ENCODE measurements at regions not wholly inside any gene's neighbourhood (a gene's known extent, or its start where the extent isn't known, plus 50 kb on each side); places are given as distances from the start of the nearest gene placed in this dataset.

- Histone ChIP-seq H3K4me2 (peak overlapping the region; percentile 47), H3K27ac (no peak overlapping the region), H3K9ac (no peak overlapping the region), H3K4me1 (peaks cover 6% of the 10 kb centered on the region), H4K20me1 (no peaks in the 10 kb centered on the region), H3K36me3 (no peaks in the 10 kb centered on the region), H3K4me3 (no peak overlapping the region), H3K9me3 (no peaks in the 10 kb centered on the region), H3K27me3 (no peaks in the 10 kb centered on the region)
- TF ChIP-seq Cebpa-rat (IDR thresholded peaks at IDR 0.05) = no peak
Observed at GRCh38 chr16:64892835-64893785, 228.8 kb downstream of the CDH11 start.

GRCh38 chr16:64889446-64889845 is 232.4 kb downstream of the CDH11 start:
- TF ChIP-seq Cebpa-rat (IDR thresholded peaks at IDR 0.05) = no peak
- no peak overlapping the region for H3K4me3 ChIP-seq

GRCh38 chr16:64887651-64888050 is 234.2 kb downstream of the CDH11 start:
- Histone ChIP-seq H3K27me3 (no peaks in the 10 kb centered on the region), H3K4me2 (no peak overlapping the region), H4K20me1 (no peaks in the 10 kb centered on the region), H3K9me3 (no peaks in the 10 kb centered on the region), H3K9ac (no peak overlapping the region), H3K4me1 (no peaks in the 10 kb centered on the region), H3K4me3 (no peak overlapping the region), H3K36me3 (no peaks in the 10 kb centered on the region), H3K27ac (no peak overlapping the region)
- TF ChIP-seq Cebpa-rat (IDR thresholded peaks at IDR 0.05) = no peak

More at GRCh38 chr16:64889446-64889845, 232.4 kb downstream of the CDH11 start:
- Histone ChIP-seq H4K20me1 (no peaks in the 10 kb centered on the region), H3K4me2 (no peak overlapping the region), H3K4me1 (peaks cover 6% of the 10 kb centered on the region), H3K9me3 (no peaks in the 10 kb centered on the region), H3K27me3 (no peaks in the 10 kb centered on the region), H3K36me3 (no peaks in the 10 kb centered on the region), H3K27ac (no peak overlapping the region), H3K9ac (no peak overlapping the region)

GRCh38 chr16:64882078-64882784 is 239.6 kb downstream of the CDH11 start:
- no peaks in the 10 kb centered on the region for H3K36me3 ChIP-seq
- no peak overlapping the region for H3K4me2 ChIP-seq
- H3K27ac ChIP-seq = no peak overlapping the region
- no peaks in the 10 kb centered on the region for H4K20me1 ChIP-seq
- H3K4me3 ChIP-seq = no peak overlapping the region
- H3K9me3 ChIP-seq = no peaks in the 10 kb centered on the region
- H3K27me3 ChIP-seq = no peaks in the 10 kb centered on the region
- no peaks in the 10 kb centered on the region for H3K4me1 ChIP-seq
- TF ChIP-seq Cebpa-rat (IDR thresholded peaks at IDR 0.05) = no peak
- H3K9ac ChIP-seq = no peak overlapping the region

- H3K9me3 ChIP-seq = no peaks in the 10 kb centered on the region
Observed at GRCh38 chr16:64880994-64881393, 240.9 kb downstream of the CDH11 start.

GRCh38 chr16:64880006-64880405 is 241.9 kb downstream of the CDH11 start:
- Histone ChIP-seq H3K4me1 (no peaks in the 10 kb centered on the region), H3K27ac (no peak overlapping the region), H3K9me3 (no peaks in the 10 kb centered on the region), H3K4me3 (no peak overlapping the region), H4K20me1 (no peaks in the 10 kb centered on the region), H3K36me3 (no peaks in the 10 kb centered on the region), H3K27me3 (no peaks in the 10 kb centered on the region), H3K4me2 (no peak overlapping the region), H3K9ac (no peak overlapping the region)
- no peak for TF ChIP-seq Cebpa-rat (IDR thresholded peaks at IDR 0.05)

More at GRCh38 chr16:64880994-64881393, 240.9 kb downstream of the CDH11 start:
- no peak overlapping the region for H3K4me3 ChIP-seq
- no peak overlapping the region for H3K27ac ChIP-seq
- H3K27me3 ChIP-seq = no peaks in the 10 kb centered on the region
- H4K20me1 ChIP-seq = no peaks in the 10 kb centered on the region
- no peaks in the 10 kb centered on the region for H3K36me3 ChIP-seq
- TF ChIP-seq Cebpa-rat (IDR thresholded peaks at IDR 0.05) = no peak
- H3K9ac ChIP-seq = no peak overlapping the region
- H3K4me1 ChIP-seq = no peaks in the 10 kb centered on the region
- H3K4me2 ChIP-seq = no peak overlapping the region

- Histone ChIP-seq H3K4me3 (no peak overlapping the region), H3K9me3 (no peaks in the 10 kb centered on the region), H3K9ac (no peak overlapping the region), H3K4me2 (no peak overlapping the region), H4K20me1 (no peaks in the 10 kb centered on the region), H3K27ac (no peak overlapping the region), H3K27me3 (no peaks in the 10 kb centered on the region), H3K4me1 (no peaks in the 10 kb centered on the region), H3K36me3 (no peaks in the 10 kb centered on the region)
- no peak for TF ChIP-seq Cebpa-rat (IDR thresholded peaks at IDR 0.05)
Observed at GRCh38 chr16:64878940-64879339, 242.9 kb downstream of the CDH11 start.

GRCh38 chr16:64872101-64872500 is 249.8 kb downstream of the CDH11 start:
- Histone ChIP-seq H3K9ac (no peak overlapping the region), H3K4me1 (no peaks in the 10 kb centered on the region), H3K4me2 (no peak overlapping the region), H3K36me3 (no peaks in the 10 kb centered on the region), H3K27me3 (no peaks in the 10 kb centered on the region), H3K27ac (no peak overlapping the region), H4K20me1 (no peaks in the 10 kb centered on the region), H3K9me3 (no peaks in the 10 kb centered on the region), H3K4me3 (no peak overlapping the region)
- TF ChIP-seq Cebpa-rat (IDR thresholded peaks at IDR 0.05) = no peak

GRCh38 chr16:64870859-64871258 is 251.0 kb downstream of the CDH11 start:
- no peaks in the 10 kb centered on the region for H3K9me3 ChIP-seq
- no peak for TF ChIP-seq Cebpa-rat (IDR thresholded peaks at IDR 0.05)
- H3K4me3 ChIP-seq = no peak overlapping the region
- H3K27me3 ChIP-seq = no peaks in the 10 kb centered on the region
- no peaks in the 10 kb centered on the region for H3K36me3 ChIP-seq
- no peaks in the 10 kb centered on the region for H4K20me1 ChIP-seq
- no peak overlapping the region for H3K9ac ChIP-seq
- H3K27ac ChIP-seq = no peak overlapping the region
- H3K4me2 ChIP-seq = no peak overlapping the region
- H3K4me1 ChIP-seq = no peaks in the 10 kb centered on the region

- no peaks in the 10 kb centered on the region for H3K4me1 ChIP-seq
- H3K27me3 ChIP-seq = no peaks in the 10 kb centered on the region
- no peak for TF ChIP-seq Cebpa-rat (IDR thresholded peaks at IDR 0.05)
- H3K9me3 ChIP-seq = no peaks in the 10 kb centered on the region
- H3K4me2 ChIP-seq = no peak overlapping the region
- H3K4me3 ChIP-seq = no peak overlapping the region
- H3K9ac ChIP-seq = no peak overlapping the region
- no peak overlapping the region for H3K27ac ChIP-seq
- H3K36me3 ChIP-seq = no peaks in the 10 kb centered on the region
- H4K20me1 ChIP-seq = no peaks in the 10 kb centered on the region
Observed at GRCh38 chr16:64869781-64870180, 252.1 kb downstream of the CDH11 start.

All from BLaER1 (cell line).